DOHH2 (cell line): ENCODE measurements at regions not wholly inside any gene's neighbourhood (a gene's known extent, or its start where the extent isn't known, plus 50 kb on each side); places are given as distances from the start of the nearest gene placed in this dataset.
"Not testable (repeated sequence)": the region's sequence is repeated elsewhere in the genome, so short reads cannot be mapped to it uniquely, and the experiment has no call there.

Experiments used
- EZH2phosphoT487 ChIP-seq: fragments of 200-600 bp; sonication (generic); IDR thresholded peaks from 2 replicates; pipeline ENCODE4 v1.6.1; 2017; ENCODE audit warnings: borderline replicate concordance, mild to moderate bottlenecking, antibody characterized with exemption, low read length, moderate library complexity, mixed read lengths
- TF ChIP-seq, protein P1 (sequence below): fragments of 200-600 bp; sonication (generic); IDR thresholded peaks from one replicate; pipeline ENCODE4 v1.5.1; 2014; ENCODE audit warnings: antibody characterized with exemption, mild to moderate bottlenecking, low read depth, low read length; ENCODE audit not compliant: poor library complexity, severe bottlenecking

- TF ChIP-seq, protein P1, sequence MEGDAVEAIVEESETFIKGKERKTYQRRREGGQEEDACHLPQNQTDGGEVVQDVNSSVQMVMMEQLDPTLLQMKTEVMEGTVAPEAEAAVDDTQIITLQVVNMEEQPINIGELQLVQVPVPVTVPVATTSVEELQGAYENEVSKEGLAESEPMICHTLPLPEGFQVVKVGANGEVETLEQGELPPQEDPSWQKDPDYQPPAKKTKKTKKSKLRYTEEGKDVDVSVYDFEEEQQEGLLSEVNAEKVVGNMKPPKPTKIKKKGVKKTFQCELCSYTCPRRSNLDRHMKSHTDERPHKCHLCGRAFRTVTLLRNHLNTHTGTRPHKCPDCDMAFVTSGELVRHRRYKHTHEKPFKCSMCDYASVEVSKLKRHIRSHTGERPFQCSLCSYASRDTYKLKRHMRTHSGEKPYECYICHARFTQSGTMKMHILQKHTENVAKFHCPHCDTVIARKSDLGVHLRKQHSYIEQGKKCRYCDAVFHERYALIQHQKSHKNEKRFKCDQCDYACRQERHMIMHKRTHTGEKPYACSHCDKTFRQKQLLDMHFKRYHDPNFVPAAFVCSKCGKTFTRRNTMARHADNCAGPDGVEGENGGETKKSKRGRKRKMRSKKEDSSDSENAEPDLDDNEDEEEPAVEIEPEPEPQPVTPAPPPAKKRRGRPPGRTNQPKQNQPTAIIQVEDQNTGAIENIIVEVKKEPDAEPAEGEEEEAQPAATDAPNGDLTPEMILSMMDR = not testable (repeated sequence)
- TF ChIP-seq EZH2phosphoT487 = not testable (repeated sequence)
Measured at GRCh38 chr7:66489065-66489464, 139.6 kb upstream of the KCTD7 start.
